GM12872 (cell line): ENCODE measurements at regions not wholly inside any gene's neighbourhood (a gene's known extent, or its start where the extent isn't known, plus 50 kb on each side); places are given as distances from the start of the nearest gene placed in this dataset.

Experiments
- TF ChIP-seq, protein P1 (sequence below): IDR thresholded peaks from 3 replicates; pipeline ENCODE4 v1.5.1; 2011; ENCODE audit warnings: low read depth, mild to moderate bottlenecking, low read length, moderate library complexity; ENCODE audit not compliant: insufficient read depth

DNA sequence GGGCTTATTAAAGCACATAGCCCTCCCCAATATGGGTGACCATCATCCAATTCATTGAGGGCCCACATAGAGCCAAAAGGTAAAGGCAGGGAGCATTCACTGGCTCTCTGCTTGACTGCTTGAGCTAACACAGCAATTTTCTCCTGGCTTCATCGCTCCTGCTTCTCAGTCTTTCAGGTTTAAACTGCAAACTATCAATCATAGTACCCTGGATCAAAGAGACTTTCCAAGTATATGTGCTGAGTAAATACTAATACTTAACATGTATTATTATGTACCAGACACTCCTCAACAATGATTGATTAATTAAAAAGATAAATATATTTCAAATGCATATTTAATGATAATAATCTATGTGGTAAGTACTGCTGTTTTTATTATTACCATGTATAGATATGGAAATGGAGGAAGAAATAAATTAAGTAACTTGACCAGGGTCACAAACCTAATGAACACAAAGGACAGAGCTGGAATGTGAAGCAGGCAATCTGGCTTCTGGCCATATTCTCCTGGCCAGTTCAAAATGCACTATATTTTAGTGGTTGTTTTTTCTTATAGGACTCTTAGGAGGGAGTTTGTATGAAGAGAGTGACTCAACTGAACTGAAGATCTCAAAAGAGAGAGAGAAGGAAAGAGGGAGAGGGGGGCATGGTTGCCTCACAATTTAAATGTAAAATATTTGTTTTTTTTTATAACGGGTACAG, 1197.3 kb downstream of the TECRL start:
- TF ChIP-seq, protein P1, sequence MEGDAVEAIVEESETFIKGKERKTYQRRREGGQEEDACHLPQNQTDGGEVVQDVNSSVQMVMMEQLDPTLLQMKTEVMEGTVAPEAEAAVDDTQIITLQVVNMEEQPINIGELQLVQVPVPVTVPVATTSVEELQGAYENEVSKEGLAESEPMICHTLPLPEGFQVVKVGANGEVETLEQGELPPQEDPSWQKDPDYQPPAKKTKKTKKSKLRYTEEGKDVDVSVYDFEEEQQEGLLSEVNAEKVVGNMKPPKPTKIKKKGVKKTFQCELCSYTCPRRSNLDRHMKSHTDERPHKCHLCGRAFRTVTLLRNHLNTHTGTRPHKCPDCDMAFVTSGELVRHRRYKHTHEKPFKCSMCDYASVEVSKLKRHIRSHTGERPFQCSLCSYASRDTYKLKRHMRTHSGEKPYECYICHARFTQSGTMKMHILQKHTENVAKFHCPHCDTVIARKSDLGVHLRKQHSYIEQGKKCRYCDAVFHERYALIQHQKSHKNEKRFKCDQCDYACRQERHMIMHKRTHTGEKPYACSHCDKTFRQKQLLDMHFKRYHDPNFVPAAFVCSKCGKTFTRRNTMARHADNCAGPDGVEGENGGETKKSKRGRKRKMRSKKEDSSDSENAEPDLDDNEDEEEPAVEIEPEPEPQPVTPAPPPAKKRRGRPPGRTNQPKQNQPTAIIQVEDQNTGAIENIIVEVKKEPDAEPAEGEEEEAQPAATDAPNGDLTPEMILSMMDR, result no peak

- TF ChIP-seq, protein P1, result no peak
These were observed 1197.9 kb downstream of the TECRL start for GRCh38 chr4:63211375-63211774.

- TF ChIP-seq, protein P1, result no peak
These were observed 1237.9 kb downstream of the TECRL start for GRCh38 chr4:63171341-63171740.

GRCh38 chr4:63170923-63171322, 1238.3 kb downstream of the TECRL start:
- TF ChIP-seq, protein P1, result no peak

- TF ChIP-seq, protein P1, result no peak
These were observed 1239.4 kb downstream of the TECRL start for GRCh38 chr4:63169836-63170235.

DNA sequence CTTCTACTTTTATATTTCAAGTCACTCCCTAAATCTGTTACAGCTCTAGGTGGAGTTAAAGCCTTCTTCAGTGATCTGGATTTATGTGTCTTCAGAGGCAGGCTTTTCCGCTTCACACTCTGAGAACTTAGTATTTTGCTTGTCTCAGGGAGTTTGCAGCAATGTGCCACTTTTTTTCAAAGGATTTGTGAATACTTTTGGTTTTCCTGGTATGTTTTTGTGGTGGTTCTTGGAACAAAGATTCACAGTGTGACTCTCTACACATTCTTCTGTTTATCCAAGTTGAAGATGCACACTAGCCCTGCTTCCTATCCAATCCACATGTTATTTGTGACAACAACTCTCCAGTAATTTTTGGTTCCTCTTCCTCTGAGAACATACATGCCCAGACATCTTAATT, 1253.7 kb downstream of the TECRL start:
- TF ChIP-seq, protein P1, result no peak

- TF ChIP-seq, protein P1, result no peak
These were observed 1285.8 kb downstream of the TECRL start for GRCh38 chr4:63123441-63123840.
